GM21723 (cell line): ENCODE measurements at regions not wholly inside any gene's neighbourhood (a gene's known extent, or its start where the extent isn't known, plus 50 kb on each side); places are given as distances from the start of the nearest gene placed in this dataset.

Source experiments
- ATAC-seq: cut with Tn5 transposase; IDR thresholded peaks from one replicate; pipeline ENCODE4 v1.9.1; 2021; ENCODE audit warnings: mild to moderate bottlenecking, moderate library complexity; ENCODE audit not compliant: unreplicated experiment

DNA sequence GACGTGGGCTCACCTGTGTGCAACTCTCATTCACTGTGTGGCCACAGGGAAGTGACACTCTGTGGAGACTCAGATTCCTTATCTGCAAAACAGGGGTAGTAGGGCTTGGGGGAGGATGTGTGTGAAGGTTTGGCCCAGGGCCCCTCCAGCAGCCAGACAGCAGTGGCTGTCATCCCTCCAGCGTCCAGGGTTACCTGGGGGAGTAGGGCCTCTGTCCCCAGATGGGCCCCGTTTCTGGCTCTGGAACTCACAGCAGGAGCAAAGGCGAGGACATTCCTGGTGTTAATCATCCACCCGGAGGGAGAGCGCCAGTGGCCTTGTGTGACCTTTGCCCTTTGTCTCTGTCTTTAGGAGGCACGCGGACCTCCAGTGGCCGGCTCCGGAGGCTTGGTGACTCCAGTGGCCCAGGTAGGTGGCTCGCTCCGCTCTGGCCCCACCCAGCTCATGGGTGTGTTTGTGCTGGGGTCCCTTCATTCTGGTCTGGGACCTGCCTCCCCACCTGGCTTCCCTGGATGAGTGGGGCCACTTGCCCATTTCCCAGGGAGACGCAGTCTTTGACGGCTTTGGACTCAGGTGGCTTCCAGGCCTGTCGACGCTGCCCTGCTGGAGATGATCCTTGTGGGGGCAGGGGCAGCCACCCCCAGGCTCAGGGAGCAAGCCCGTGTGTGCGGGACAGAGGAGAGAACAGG lies 166.2 kb downstream of the SEC14L1 start:
- ATAC-seq: no peak

- ATAC-seq: no peak
Observed at GRCh38 chr17:77307479-77308198, 166.9 kb downstream of the SEC14L1 start.

DNA sequence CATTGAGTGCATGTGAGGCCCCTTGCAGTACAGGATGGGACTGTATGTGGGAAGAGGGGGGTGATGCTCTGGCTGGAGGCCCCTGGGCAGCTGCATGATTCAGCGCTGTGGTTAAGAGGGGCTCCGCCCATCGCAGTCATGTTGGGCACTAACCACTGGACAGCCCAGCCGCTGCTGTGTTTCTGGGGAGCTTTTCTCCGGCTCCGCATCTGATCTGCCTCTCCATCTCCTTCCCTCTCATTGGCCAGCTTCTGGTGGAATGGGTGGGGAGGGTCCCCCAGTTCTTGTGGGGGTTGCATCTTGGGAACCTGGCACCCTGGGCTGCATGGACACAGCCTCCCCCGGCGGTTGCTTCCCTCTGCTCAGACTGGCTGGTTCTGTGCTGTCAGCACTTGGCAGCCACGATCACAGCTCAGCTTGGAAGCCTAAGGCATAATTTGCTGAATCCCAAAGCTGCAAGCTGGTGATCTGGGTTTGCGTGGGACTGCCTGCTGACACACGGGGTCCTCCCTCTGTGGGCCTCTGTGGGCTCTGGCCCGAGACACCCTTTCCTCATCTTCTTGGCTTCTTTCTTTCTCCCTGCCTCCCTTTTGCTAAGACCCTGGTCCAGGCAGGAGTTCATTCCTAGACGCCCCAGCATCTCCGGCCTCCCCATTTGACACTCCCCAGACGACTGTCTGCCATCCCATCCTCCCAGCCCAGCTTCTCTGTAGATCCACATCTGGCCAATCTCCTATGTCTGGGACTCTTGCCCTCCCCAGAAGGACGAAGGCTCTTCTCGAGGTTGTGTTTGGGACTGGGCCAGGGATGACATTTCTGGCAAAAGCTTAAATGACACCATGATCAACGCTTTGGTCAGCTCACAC lies 168.3 kb downstream of the SEC14L1 start:
- ATAC-seq: no peak

DNA sequence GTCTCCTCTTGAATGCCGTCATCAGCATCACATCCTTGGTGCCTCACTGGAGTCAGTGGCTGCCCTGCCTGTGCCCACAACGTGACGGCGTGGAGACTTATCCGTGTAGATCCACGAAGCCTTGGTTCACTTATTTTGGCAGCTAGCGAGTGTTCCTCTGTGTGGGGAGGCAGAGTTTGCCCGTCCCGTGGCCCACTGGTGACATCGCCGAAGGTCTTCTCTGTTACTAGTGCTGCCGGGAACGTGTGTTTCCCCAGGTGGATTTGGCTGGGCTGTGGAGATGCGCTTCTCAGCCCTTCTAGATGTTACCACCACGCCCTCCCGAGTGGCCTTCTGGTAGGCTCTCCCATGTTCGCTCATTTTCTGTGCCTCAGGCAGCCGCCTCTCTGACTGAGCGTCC lies 169.6 kb downstream of the SEC14L1 start:
- no peak for ATAC-seq

- no peak for ATAC-seq
Observed at GRCh38 chr17:77311371-77311981, 170.7 kb downstream of the SEC14L1 start.

GRCh38 chr17:77312061-77312701 lies 171.4 kb downstream of the SEC14L1 start:
- ATAC-seq: no peak

DNA sequence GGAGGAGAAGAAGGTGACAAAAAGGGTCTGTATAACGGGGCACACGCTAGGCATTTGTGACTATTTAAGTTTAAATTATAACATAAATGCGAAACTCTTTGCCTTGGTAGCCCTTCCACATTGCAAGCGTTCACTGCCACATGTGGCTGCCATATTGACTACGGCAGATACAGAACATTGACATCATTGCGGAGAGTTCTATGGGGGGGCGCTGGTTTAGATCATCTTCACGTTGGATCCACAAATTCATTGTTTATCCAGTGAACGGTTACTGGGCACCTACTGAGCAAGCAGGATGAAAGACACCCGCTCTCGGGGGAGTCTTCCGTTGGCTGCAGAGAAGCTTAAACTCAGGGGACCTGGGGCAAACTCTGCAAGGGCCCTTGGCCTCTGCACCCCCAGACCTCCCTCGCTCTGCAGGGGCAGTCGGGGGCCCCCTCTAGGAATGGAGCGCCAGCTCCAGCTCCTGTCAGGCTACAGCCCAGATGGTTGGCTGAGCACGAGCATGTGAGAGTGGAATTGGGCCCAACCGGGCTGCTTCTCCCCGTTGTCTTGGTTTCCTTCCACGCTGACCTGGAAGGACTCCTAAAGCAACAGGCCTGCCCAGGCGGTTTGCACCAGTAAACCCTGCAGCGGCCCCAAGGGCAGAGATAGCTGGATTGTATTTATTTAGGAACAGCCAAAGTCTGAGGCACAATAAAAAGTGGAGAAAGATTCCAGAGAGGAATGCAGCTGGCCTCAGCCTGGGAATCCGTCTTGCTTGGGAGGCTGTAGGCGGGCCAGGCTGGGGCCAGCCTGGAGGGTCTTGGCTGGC lies 172.2 kb downstream of the SEC14L1 start:
- ATAC-seq: no peak

- no peak for ATAC-seq
Observed at GRCh38 chr17:77313831-77314230, 173.1 kb downstream of the SEC14L1 start.

GRCh38 chr17:77314601-77315000 lies 173.8 kb downstream of the SEC14L1 start:
- no peak for ATAC-seq

DNA sequence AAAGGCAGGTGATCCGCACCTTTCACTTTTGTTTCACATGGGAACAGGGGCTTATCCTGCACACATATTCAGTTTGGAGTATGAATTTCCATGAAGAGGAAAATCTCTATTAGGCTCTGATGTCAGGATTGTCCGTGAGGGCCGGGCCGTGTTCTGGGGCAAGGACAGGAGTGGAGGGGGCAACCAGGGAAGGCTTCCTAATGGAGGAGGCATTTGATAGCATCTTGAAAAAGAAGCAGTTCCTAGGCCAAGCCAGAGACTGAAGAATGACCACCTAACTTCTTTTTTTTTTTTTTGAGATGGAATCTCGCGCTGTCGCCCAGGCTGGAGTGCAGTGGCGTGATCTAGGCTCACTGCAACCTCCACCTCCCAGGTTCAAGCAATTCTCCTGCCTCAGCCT lies 174.2 kb downstream of the SEC14L1 start:
- ATAC-seq: no peak

DNA sequence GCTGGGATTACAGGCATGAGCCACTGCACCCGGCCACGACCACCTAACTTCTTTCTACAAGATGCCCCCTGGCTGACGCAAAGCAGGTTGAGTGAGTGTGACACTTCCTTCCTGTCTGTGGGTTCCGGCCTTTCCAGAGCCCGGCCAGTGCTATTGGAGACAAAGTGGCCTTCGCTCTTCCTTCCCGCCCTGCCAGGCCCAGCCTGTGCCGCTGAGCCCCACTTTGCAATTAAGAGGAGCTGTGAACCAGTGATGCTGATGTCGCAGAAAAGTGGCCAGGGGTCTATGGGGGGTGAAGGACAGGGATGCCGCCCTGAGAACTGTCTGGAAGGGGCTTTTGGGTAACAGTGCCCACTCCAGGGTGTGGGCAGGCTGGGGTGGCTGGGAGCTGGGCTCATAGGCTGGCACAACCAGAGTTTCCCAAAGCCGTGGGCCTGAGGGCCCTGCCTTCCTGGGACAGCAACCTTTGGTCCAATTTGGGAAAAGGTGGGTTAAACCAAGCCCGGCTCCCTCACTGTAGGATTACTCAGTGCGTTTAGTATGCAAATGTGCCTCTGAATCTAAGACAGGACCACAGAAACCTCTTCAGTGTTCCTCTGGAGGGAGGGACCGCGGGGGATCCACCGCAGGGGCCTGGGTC lies 174.9 kb downstream of the SEC14L1 start:
- ATAC-seq: no peak

DNA sequence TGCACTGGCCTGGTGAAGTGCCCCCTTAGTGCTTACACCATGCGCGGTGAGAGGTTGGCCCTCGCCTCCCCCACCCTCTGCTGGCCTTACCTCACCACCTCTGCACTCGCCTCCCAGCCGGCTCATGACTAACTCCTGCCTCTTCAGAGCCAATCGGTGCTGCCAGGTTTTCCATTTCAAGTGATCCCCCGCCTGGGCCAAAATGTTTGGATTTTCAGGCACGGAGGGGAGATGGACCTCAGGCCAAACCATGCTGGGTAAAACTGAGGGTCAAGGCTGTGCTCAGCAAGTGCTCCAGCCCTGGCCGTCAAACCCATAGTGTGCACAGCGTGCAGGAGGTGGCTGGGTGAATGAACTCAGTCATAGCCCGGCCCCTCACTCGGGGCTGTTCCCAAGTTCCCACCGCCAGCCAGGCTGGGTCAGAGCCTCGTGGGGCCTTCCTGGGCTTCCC lies 175.4 kb downstream of the SEC14L1 start:
- no peak for ATAC-seq

- no peak for ATAC-seq
Observed at GRCh38 chr17:77316651-77317050, 175.9 kb downstream of the SEC14L1 start.

DNA sequence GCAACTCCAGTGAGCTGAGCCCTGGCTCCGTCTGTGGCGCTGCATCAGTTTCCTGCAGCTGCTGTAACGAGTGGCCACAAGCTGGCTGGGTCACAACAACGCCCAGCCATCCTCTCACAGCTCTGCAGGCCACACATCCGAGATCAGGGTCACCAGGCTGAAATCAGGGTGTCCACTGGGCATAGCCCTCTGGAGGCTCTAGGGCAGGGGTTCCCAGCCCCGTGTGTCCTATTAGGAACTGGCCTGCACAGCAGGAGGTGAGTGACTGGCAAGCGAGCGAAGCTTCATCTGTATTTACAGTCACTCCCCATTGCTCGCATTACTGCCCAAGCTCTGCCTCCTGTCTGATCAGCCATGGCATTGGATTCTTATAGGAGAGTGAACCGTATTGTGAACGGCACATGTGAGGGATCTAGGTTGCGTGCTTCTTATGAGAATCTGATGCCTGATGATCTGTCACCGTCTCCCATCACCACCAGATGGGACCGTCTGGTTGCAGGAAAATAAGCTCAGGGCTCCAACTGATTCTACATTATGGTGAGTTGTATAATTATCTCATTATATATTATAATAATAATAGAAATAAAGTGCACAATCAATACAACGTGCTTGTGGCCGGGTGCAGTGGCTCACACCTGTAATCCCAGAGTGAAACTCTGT lies 176.5 kb downstream of the SEC14L1 start:
- ATAC-seq: no peak

- ATAC-seq: no peak
Observed at GRCh38 chr17:77318021-77318420, 177.3 kb downstream of the SEC14L1 start.

DNA sequence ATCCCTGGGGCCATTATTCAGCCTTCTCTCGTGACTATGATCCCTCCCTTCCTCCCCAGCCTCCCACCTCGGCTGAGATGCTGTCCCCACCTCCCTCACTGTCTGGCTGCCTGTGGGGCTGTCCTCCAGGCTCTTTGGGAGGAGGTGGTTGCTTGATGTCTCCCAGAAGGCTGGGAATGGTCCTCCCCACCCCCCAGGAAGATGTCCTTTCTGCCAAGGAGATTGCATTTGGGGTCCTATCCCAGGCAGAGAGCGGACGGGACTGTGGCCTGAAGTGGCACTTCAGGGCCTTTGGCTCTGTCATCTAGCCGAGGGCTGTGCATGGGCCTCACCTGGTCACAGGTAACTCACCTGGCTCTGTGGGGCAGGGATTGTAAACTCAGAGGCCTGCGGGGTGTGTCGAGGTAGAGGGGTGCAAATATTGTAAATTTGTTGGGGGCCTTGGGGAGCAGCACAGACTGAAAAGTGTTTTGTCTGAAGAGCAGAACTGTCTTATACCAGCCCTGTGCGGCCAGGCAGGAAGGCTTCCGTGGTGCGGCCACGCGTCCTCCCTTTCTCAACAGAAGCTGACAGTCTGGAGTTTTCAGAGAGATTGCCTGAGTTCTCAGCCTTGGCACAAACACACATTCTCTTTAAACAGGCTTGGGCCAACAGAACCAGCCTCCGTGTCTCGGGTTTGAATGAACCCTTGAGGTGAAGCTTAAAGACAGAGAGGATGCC lies 177.9 kb downstream of the SEC14L1 start:
- ATAC-seq: no peak

DNA sequence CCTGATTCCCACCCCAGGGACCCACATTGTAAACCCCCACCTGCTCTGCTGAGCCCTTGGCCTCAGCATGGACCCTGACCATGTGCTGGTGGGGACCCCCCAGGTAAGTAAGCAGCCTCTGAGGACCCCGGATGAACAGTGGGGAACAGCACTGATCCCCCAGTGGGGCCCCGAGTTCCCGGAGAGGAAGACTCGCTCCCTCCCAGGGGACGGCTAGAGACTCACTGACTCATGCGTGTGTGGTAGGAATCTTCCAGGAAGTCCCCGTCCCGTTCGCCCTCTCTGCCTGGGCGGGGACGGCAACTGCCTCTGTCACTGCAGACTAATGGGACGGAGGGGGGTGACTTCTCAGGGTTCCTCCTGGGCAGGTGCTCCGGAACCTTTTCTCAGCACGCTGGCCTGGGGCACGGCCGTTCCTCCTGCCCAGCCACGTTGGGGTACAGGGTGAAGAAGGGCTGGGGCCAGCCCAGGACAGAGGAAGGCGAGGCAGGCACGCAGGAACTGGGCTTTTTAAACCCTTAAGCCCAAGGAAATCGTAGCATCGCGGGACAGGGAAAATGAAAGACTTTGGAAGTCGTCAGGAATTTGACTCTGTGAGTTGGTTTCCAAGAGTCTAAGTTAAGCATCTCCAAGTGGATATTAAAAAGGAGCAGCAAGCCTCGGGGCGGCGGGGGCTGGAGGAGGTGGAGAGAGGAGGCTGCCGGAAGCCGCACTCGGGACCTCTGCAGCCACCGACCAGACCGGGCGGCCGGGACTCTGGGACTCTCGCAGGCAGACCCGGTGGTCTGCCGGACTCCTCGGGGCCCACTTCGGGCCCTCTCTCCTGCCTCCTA lies 178.7 kb downstream of the SEC14L1 start:
- peak; percentile 47 for ATAC-seq
